ENCODE measurements at regions not wholly inside any gene's neighbourhood (a gene's known extent, or its start where the extent isn't known, plus 50 kb on each side); places are given as distances from the start of the nearest gene placed in this dataset.
"Not testable (repeated sequence)": the region's sequence is repeated elsewhere in the genome, so short reads cannot be mapped to it uniquely, and the experiment has no call there.

DNA sequence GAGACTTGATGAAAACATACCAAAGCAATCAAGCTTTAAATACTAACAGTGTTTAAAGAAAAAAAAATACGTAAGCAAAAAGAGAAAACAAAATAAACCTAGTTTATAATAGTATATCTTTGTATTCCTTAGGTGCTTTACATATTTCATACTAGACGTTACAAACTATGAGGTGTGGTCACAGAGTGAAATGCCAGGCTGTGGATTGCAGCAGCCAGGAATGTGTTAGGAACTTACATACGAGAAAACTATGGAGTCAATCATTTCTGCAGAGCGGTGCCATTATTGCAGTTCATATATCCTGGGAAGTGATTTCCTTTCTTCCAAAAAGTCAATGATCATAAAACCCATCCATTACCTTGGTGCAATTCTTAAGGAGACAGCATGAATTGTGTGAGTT lies 443.6 kb upstream of the GRAMD2B start:
- Mint-ChIP-seq H3K9me3 (ENCODE audit: low read depth) (peaks cover 7% of the 10 kb centered on the region), H3K4me1 (ENCODE audit: low read depth) (peaks cover 14% of the 10 kb centered on the region)

DNA sequence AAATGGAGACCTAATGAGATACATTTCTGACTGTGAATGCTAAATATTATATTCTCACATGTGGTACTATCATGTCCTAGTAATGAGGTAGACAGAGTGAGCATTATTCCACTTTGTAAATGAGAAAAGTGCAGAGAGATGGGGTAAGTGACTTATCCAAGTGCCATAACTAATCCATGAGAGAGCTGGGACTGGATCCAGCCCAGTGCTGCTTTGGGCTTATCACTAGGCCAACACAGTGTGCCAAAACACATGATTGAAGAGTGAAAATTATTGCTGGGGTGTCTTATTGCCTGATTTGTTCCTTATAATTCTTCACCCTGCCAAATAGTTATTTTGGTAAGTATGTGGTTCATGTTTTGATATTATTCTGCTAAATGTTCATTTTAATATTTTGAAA lies 442.2 kb upstream of the GRAMD2B start:
- Mint-ChIP-seq H3K27ac (no peak overlapping the region), H3K4me1 (ENCODE audit: low read depth) (peaks cover 9% of the 10 kb centered on the region)
- no peak for DNase-seq (ENCODE audit: low spot score, unreplicated experiment)

More for the DNA sequence above, 443.6 kb upstream of the GRAMD2B start:
- Mint-ChIP-seq H3K27ac (no peak overlapping the region), H3K27me3 (no peaks in the 10 kb centered on the region), H3K4me3 (ENCODE audit: low read depth) (no peak overlapping the region), H3K36me3 (ENCODE audit: insufficient read depth) (no peaks in the 10 kb centered on the region)
- no peak for DNase-seq (ENCODE audit: low spot score, unreplicated experiment)
- TF ChIP-seq, protein P1, sequence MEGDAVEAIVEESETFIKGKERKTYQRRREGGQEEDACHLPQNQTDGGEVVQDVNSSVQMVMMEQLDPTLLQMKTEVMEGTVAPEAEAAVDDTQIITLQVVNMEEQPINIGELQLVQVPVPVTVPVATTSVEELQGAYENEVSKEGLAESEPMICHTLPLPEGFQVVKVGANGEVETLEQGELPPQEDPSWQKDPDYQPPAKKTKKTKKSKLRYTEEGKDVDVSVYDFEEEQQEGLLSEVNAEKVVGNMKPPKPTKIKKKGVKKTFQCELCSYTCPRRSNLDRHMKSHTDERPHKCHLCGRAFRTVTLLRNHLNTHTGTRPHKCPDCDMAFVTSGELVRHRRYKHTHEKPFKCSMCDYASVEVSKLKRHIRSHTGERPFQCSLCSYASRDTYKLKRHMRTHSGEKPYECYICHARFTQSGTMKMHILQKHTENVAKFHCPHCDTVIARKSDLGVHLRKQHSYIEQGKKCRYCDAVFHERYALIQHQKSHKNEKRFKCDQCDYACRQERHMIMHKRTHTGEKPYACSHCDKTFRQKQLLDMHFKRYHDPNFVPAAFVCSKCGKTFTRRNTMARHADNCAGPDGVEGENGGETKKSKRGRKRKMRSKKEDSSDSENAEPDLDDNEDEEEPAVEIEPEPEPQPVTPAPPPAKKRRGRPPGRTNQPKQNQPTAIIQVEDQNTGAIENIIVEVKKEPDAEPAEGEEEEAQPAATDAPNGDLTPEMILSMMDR (IDR thresholded peaks at IDR 0.05; ENCODE audit: unreplicated experiment), result no peak

DNA sequence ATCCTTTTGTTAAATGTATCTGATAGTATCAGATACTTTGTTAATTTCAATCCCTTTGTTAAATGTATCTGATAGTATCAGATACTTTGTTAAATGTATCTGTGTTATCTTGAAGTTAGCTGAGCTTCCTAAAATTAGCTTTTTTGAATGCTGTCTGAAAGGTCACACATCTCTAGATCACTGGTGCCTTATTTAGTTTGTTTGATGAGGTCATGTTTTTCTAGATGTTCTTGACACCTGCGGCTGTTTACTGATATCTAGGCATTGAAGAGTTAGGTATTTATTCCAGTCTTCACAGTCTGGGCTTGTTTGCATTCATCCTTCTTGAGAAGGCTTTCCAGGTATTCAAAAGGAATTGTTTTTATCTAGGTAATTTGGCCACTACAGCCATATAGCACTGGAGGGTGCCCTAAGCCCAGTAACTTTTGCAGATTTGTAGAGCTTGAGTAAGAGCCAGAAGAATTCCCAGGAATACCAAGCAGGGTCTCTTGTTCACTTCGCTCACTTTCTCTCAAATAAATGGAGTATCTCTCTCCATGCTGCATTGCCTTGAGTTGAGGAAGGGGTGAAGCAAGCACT lies 435.4 kb upstream of the GRAMD2B start:
- H3K27me3 Mint-ChIP-seq, result no peaks in the 10 kb centered on the region
- no peaks in the 10 kb centered on the region for H3K36me3 Mint-ChIP-seq (ENCODE audit: insufficient read depth)
- no peak overlapping the region for H3K27ac Mint-ChIP-seq
- peaks cover 5% of the 10 kb centered on the region for H3K4me1 Mint-ChIP-seq (ENCODE audit: low read depth)
- no peak overlapping the region for H3K4me3 Mint-ChIP-seq (ENCODE audit: low read depth)
- TF ChIP-seq, protein P1 (IDR thresholded peaks at IDR 0.05; ENCODE audit: unreplicated experiment), result peak; percentile 12
- peaks cover 13% of the 10 kb centered on the region for H3K9me3 Mint-ChIP-seq (ENCODE audit: low read depth)
- no peak for DNase-seq (ENCODE audit: low spot score, unreplicated experiment)

More for the DNA sequence above, 442.2 kb upstream of the GRAMD2B start:
- no peaks in the 10 kb centered on the region for H3K27me3 Mint-ChIP-seq
- H3K36me3 Mint-ChIP-seq (ENCODE audit: insufficient read depth), result no peaks in the 10 kb centered on the region
- no peak overlapping the region for H3K4me3 Mint-ChIP-seq (ENCODE audit: low read depth)
- TF ChIP-seq, protein P1 (IDR thresholded peaks at IDR 0.05; ENCODE audit: unreplicated experiment), result no peak
- peaks cover 13% of the 10 kb centered on the region for H3K9me3 Mint-ChIP-seq (ENCODE audit: low read depth)

DNA sequence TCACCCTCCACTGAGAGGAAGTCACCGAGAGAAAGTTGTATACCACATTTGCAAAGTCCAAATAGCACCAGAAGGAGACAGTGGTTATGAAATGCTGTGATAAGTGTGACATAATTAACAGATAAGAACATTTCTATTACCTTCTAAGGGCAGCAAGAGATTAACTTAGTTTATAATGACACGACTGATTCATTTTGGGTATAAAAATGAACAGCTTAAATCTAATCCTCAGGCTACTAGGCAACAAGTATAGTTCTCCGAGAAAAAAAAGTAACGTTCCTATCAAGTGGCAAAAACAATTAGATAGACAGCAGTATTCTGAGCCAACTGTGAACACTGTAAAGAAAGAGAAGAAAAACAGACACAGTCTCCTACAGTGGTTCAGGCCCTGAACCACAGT lies 431.2 kb upstream of the GRAMD2B start:
- TF ChIP-seq, protein P1 (IDR thresholded peaks at IDR 0.05; ENCODE audit: unreplicated experiment), result no peak
- Mint-ChIP-seq H3K4me1 (ENCODE audit: low read depth) (peaks cover 5% of the 10 kb centered on the region), H3K27ac (no peak overlapping the region), H3K9me3 (ENCODE audit: low read depth) (peaks cover 3% of the 10 kb centered on the region), H3K27me3 (no peaks in the 10 kb centered on the region), H3K36me3 (ENCODE audit: insufficient read depth) (no peaks in the 10 kb centered on the region), H3K4me3 (ENCODE audit: low read depth) (no peak overlapping the region)
- DNase-seq (ENCODE audit: low spot score, unreplicated experiment), result no peak

DNA sequence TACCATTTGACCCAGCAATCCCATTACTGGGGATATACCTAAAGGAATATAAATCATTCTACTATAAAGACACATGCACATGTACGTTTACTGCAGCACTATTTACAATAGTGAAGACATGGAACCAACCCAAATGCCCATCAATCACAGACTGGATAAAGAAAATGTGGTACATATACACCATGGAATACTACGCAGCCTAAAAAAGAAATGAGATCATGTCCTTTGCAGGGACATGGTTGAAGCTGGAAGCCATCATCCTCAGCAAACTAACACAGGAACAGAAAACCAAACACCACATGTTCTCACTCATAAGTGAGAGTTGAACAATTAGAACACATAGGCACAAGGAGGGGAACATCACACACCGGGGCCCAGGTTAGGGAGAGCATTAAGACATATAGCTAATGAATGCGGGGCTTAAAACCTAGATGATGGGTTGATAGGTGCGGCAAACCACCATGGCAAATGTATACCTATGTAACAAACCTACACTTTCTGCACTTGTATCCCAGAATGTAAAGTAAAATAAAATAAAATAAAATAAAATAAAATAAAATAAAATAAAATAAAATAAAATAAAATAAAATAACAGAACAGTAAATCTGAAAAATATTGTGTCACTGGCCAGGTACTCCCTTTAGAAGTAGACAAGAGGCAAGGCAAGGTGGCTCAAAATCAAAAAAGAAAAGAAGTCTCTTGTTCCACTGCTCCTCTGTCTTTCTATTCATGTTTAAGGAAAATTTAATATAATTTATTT lies 423.8 kb upstream of the GRAMD2B start:
- H3K4me1 Mint-ChIP-seq (ENCODE audit: low read depth); H3K9me3 Mint-ChIP-seq (ENCODE audit: low read depth); H3K27ac Mint-ChIP-seq; H3K4me3 Mint-ChIP-seq (ENCODE audit: low read depth); H3K36me3 Mint-ChIP-seq (ENCODE audit: insufficient read depth); H3K27me3 Mint-ChIP-seq; DNase-seq (ENCODE audit: low spot score, unreplicated experiment): not testable (repeated sequence)

DNA sequence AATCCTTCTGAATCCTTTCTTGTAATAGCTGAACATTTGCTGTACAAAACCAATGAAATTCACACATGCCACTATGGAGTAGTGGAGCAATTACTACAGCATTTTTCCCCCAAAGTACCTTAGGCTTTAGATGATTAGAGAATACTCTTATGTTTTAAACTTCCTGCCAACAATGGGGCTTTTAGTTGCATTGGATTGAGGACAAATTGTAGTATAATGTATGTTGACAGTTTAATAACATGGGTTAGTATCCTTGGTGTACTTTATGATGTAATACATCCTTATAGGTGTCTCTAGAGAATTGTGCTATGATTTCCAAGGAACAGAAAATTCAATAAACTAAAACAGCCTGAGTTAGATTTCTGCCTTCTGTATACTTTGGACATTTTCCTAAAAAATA lies 422.7 kb upstream of the GRAMD2B start:
- Mint-ChIP-seq H3K27me3 (no peaks in the 10 kb centered on the region), H3K36me3 (ENCODE audit: insufficient read depth) (no peaks in the 10 kb centered on the region), H3K27ac (no peak overlapping the region), H3K4me1 (ENCODE audit: low read depth) (peaks cover 3% of the 10 kb centered on the region), H3K4me3 (ENCODE audit: low read depth) (no peak overlapping the region), H3K9me3 (ENCODE audit: low read depth) (peaks cover 9% of the 10 kb centered on the region)
- TF ChIP-seq, protein P1 (IDR thresholded peaks at IDR 0.05; ENCODE audit: unreplicated experiment), result no peak
- DNase-seq (ENCODE audit: low spot score, unreplicated experiment), result no peak
